NT2/D1 (cell line): ENCODE measurements at regions not wholly inside any gene's neighbourhood (a gene's known extent, or its start where the extent isn't known, plus 50 kb on each side); places are given as distances from the start of the nearest gene placed in this dataset.

ENCODE experiments used
- YY1 ChIP-seq: IDR thresholded peaks from 2 replicates; pipeline ENCODE4 v1.6.1; 2011; ENCODE audit not compliant: insufficient read length, insufficient read depth
- ZNF274 ChIP-seq: IDR thresholded peaks from 2 replicates; pipeline ENCODE4 v1.6.1; 2011; ENCODE audit warnings: mild to moderate bottlenecking, low read depth, low read length

DNA sequence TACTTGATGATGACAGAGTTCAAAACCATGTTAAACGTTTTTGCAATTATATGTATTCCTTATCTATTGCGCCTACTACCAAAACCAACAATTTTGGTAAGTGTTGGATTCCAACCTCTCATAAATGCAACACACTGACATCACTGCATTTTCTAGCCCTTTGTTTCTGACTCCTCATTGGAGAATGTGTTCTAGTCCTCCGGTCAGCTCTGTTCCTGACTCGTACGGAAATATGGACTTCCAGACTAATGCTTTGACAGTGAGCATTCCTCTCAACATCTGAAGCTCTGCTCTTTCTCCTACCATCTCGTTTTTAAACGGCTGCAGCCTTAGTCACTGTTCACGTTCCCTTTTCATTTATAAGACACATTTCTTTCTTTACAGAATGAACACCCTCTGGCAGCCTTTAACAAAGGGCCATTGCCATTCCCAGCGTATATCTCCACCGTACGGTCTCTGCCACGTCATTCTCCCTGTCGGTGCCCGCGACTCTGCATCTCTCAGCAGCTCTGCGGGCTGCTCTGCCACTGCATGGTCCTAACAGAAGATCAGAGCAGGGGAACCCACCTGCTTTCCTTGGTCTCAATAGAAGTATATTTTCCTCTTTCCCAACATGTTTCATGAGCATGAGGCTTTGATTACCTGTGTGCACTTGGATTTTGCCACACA is 103.0 kb upstream of the SYNDIG1 start:
- TF ChIP-seq ZNF274 (no peak), YY1 (no peak)
